Keratinocyte (primary cell): ENCODE measurements at regions not wholly inside any gene's neighbourhood (a gene's known extent, or its start where the extent isn't known, plus 50 kb on each side); places are given as distances from the start of the nearest gene placed in this dataset.
"Not testable (repeated sequence)": the region's sequence is repeated elsewhere in the genome, so short reads cannot be mapped to it uniquely, and the experiment has no call there.

Source experiments
- DNase-seq: peaks from one replicate; pipeline ENCODE4 v3.0.0-alpha.2; 2011; ENCODE audit warnings: low read depth, missing footprints, low spot score
- FAIRE-seq: peaks from 2 replicates; lab custom pipeline; 2011; peaks lifted over from hg19 to GRCh38; lab: Jason Lieb, UNC
- H2AFZ ChIP-seq: 2 replicates; pipeline ENCODE4 v1.6.0; 2012; ENCODE audit warnings: low read length, control low read depth, inconsistent platforms; ENCODE audit not compliant: control insufficient read depth
- H3K27ac ChIP-seq: 2 replicates; pipeline ENCODE4 v1.5.1; 2011; ENCODE audit warnings: low read length; ENCODE audit not compliant: control insufficient read depth, insufficient read depth
- H3K27me3 ChIP-seq: 3 replicates; pipeline ENCODE4 v1.6.0; 2011; ENCODE audit warnings: low read length; ENCODE audit not compliant: control insufficient read depth, insufficient read depth; ENCODE audit errors: extremely low read depth
- H3K36me3 ChIP-seq, 2 experiments: 2 replicates in 1 of 2; 3 replicates in 1 of 2; pipeline ENCODE4 v1.5.1; 2011; ENCODE audit warnings: low read length in 2 of 2, mild to moderate bottlenecking in 1 of 2; ENCODE audit not compliant: control insufficient read depth in 2 of 2, insufficient read depth in 2 of 2; ENCODE audit errors: extremely low read depth in 1 of 2
- H3K4me1 ChIP-seq: 3 replicates; pipeline ENCODE4 v1.5.1; 2011; ENCODE audit warnings: low read length; ENCODE audit not compliant: control insufficient read depth, insufficient read depth; ENCODE audit errors: extremely low read depth
- H3K4me2 ChIP-seq: 3 replicates; pipeline ENCODE4 v1.6.0; 2011; ENCODE audit warnings: low read depth, low read length; ENCODE audit not compliant: control insufficient read depth, insufficient read depth; ENCODE audit errors: extremely low read depth
- H3K4me3 ChIP-seq, 3 experiments: fragments of 200-600 bp in 1 of 3; sonication (generic) in 1 of 3; 2 replicates in 2 of 3; 3 replicates in 1 of 3; pipeline ENCODE4 v1.5.1; 2011 to 2016; ENCODE audit warnings: low read length in 3 of 3, mild to moderate bottlenecking in 3 of 3, control low read depth in 2 of 3, inconsistent platforms in 1 of 3, low read depth in 1 of 3, mixed read lengths in 1 of 3, mixed run types in 1 of 3, moderate library complexity in 1 of 3; ENCODE audit not compliant: control insufficient read depth in 2 of 3, insufficient read depth in 2 of 3; ENCODE audit errors: extremely low read depth in 1 of 3
- H3K79me2 ChIP-seq: 2 replicates; pipeline ENCODE4 v1.6.0; 2012; ENCODE audit warnings: low read length; ENCODE audit not compliant: control insufficient read depth, insufficient read depth
- H3K9ac ChIP-seq: 3 replicates; pipeline ENCODE4 v1.6.0; 2011; ENCODE audit warnings: low read length; ENCODE audit not compliant: control insufficient read depth, insufficient read depth; ENCODE audit errors: extremely low read depth
- H3K9me1 ChIP-seq: 3 replicates; pipeline ENCODE4 v1.6.0; 2011; ENCODE audit warnings: low read length; ENCODE audit not compliant: control insufficient read depth, insufficient read depth; ENCODE audit errors: extremely low read depth
- H3K9me3 ChIP-seq: 2 replicates; pipeline ENCODE4 v1.5.1; 2012; ENCODE audit warnings: low read depth, low read length; ENCODE audit not compliant: control insufficient read depth
- H4K20me1 ChIP-seq: 3 replicates; pipeline ENCODE4 v1.6.0; 2011; ENCODE audit warnings: low read length; ENCODE audit not compliant: control insufficient read depth, insufficient read depth; ENCODE audit errors: extremely low read depth
- EZH2 ChIP-seq: IDR thresholded peaks from one replicate; pipeline ENCODE4 v1.6.1; 2012; ENCODE audit warnings: inconsistent platforms, mild to moderate bottlenecking, low read length, moderate library complexity
- dilution Hi-C: fragments of 300-500 bp; cut with MboI; formaldehyde crosslinking; loops from one replicate; pipeline ENCODE4 v1.7.0; 2020; ENCODE audit warnings: low sequenced_read_pairs; ENCODE audit not compliant: extremely low pct_ligation_motif_present
- TF ChIP-seq, protein P1 (sequence below), 3 experiments: IDR thresholded peaks in 1 of 3; conservative IDR thresholded peaks in 1 of 3; optimal IDR thresholded peaks in 1 of 3; 2 replicates in 2 of 3; 3 replicates in 1 of 3; pipeline versions ENCODE3 to v1.5.1; 2011; ENCODE audit warnings: low read length in 3 of 3, mild to moderate bottlenecking in 3 of 3, moderate library complexity in 2 of 3, control low read depth in 1 of 3, inconsistent platforms in 1 of 3; ENCODE audit not compliant: insufficient read depth in 2 of 3; ENCODE audit errors: extremely low read depth in 1 of 3

DNA sequence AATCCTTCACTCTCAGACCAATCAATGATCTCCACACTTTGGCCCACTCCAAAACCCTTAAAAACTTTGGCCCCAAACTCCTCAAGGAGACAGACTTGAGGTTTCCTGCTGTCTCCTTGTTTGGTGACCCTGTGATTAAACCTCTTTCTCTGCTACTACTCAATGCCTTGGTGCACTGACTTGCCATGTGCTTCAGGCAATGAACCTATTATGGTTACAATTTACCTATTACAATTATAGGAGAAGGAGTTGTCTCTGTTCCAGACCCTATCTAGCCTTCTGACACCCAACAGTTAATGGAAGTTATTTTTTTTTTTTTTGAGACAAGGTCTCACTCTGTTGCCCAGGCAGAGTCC is 263.1 kb downstream of the STIM2 start:
- Histone ChIP-seq H3K27ac (no peak overlapping the region), H3K79me2 (no peaks in the 10 kb centered on the region), H4K20me1 (no peaks in the 10 kb centered on the region), H3K9me3 (no peaks in the 10 kb centered on the region), H2AFZ (no peak overlapping the region), H3K4me3 (no peak overlapping the region), H3K36me3 (no peaks in the 10 kb centered on the region), H3K4me1 (no peaks in the 10 kb centered on the region), H3K27me3 (no peaks in the 10 kb centered on the region), H3K9ac (no peak overlapping the region), H3K4me2 (no peak overlapping the region), H3K9me1 (no peaks in the 10 kb centered on the region)
- no peak for TF ChIP-seq EZH2
- TF ChIP-seq, protein P1, sequence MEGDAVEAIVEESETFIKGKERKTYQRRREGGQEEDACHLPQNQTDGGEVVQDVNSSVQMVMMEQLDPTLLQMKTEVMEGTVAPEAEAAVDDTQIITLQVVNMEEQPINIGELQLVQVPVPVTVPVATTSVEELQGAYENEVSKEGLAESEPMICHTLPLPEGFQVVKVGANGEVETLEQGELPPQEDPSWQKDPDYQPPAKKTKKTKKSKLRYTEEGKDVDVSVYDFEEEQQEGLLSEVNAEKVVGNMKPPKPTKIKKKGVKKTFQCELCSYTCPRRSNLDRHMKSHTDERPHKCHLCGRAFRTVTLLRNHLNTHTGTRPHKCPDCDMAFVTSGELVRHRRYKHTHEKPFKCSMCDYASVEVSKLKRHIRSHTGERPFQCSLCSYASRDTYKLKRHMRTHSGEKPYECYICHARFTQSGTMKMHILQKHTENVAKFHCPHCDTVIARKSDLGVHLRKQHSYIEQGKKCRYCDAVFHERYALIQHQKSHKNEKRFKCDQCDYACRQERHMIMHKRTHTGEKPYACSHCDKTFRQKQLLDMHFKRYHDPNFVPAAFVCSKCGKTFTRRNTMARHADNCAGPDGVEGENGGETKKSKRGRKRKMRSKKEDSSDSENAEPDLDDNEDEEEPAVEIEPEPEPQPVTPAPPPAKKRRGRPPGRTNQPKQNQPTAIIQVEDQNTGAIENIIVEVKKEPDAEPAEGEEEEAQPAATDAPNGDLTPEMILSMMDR (optimal IDR thresholded peaks at IDR 0.05 in 1 of 3, IDR thresholded peaks at IDR 0.05 in 1 of 3, conservative IDR thresholded peaks at IDR 0.05 in 1 of 3; ENCODE audit: extremely low read depth in 1 of 3, insufficient read depth in 2 of 3, low read length in 3 of 3): no peak
- DNase-seq (no peak), FAIRE-seq (no peak)
- dilution Hi-C loops: no loop called here

DNA sequence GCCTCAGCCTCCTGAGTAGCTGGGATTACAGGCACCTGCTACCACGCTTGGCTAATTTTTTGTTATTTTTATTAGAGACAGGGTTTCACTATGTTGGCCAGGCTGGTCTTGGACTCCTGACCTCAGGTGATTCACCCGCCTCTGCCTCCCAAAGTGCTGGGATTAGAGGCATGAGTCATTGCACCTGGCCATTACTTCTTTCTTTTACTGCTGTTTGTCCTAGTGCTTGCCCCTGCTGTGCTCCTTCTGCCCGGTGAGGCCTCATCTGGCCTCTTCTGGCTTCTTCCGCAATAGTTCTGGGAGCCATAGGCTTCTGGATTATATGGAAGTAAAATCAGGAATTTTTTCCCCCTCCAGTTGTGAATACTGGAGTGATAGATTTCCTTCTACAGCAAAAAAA is 266.3 kb downstream of the STIM2 start:
- FAIRE-seq, H3K4me1 ChIP-seq, H3K9me3 ChIP-seq, H3K4me2 ChIP-seq, H3K9ac ChIP-seq, H3K79me2 ChIP-seq, dilution Hi-C loops, H3K27ac ChIP-seq, DNase-seq, H2AFZ ChIP-seq, H3K4me3 ChIP-seq, H4K20me1 ChIP-seq, H3K36me3 ChIP-seq, H3K27me3 ChIP-seq, H3K9me1 ChIP-seq: not testable (repeated sequence)

DNA sequence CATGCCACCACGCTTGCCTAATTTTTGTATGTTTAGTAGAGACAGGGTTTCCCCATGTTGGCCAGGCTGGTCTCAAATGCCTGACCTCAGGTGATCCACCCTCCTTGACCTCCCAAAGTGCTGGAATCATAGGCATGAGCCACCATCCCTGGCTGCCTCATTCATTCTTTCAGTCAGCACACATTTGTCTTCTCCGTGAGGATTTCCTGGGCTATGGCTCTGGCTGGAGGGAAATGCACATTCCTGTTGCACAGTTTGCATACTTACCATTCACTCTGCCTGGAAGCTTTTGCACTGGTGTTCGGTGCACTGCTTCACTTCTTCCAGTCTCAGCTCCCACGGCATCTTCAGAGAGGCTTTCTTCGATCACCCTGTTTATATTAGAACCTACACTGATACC is 267.8 kb downstream of the STIM2 start:
- H3K27me3 ChIP-seq: no peaks in the 10 kb centered on the region
- no peaks in the 10 kb centered on the region for H3K9me1 ChIP-seq
- no peak for TF ChIP-seq EZH2
- TF ChIP-seq, protein P1 (optimal IDR thresholded peaks at IDR 0.05 in 1 of 3, IDR thresholded peaks at IDR 0.05 in 1 of 3, conservative IDR thresholded peaks at IDR 0.05 in 1 of 3; ENCODE audit: extremely low read depth in 1 of 3, insufficient read depth in 2 of 3, low read length in 3 of 3): no peak
- no peaks in the 10 kb centered on the region for H3K4me1 ChIP-seq
- no peak overlapping the region for H3K4me3 ChIP-seq
- no peak overlapping the region for H3K27ac ChIP-seq
- H3K79me2 ChIP-seq: no peaks in the 10 kb centered on the region
- FAIRE-seq: no peak
- H3K4me2 ChIP-seq: no peak overlapping the region
- H3K9me3 ChIP-seq: no peaks in the 10 kb centered on the region
- H3K9ac ChIP-seq: no peak overlapping the region
- H4K20me1 ChIP-seq: no peaks in the 10 kb centered on the region
- dilution Hi-C loops: no loop called here
- DNase-seq: no peak
- no peak overlapping the region for H2AFZ ChIP-seq
- H3K36me3 ChIP-seq: no peaks in the 10 kb centered on the region
